ENCODE measurements at regions not wholly inside any gene's neighbourhood (a gene's known extent, or its start where the extent isn't known, plus 50 kb on each side); places are given as distances from the start of the nearest gene placed in this dataset.

DNA sequence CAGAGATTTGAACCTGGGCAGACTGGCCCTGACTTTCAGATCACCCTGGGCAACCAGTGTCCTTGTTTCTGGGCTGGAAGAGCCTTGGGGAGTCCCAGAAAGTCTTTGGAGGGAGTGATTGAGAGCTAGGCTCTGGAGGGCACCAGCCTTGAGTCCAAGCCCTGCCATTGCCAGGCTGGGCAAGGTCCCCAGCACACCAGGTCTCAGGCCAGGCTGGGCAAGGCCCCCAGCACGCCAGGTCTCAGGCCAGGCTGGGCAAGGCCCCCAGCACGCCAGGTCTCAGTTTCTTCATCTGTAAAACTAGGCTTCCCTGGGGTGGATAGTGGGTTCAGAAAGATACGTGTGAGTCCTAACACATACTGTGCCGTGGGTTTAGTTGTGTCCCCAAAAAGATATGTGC lies 135.0 kb downstream of the IRF8 start:
- Histone ChIP-seq H3K9me3 (no peaks in the 10 kb centered on the region), H3K27me3 (peaks cover 0 to 3% of the 10 kb centered on the region in 2 donors), H3K36me3 (no peaks in the 10 kb centered on the region), H3K4me1 (no peaks in the 10 kb centered on the region), H3K4me3 (no peak overlapping the region), H3K27ac (no peak overlapping the region)
- ATAC-seq (no peak), DNase-seq (no peak)
- no peak for TF ChIP-seq POLR2A (IDR thresholded peaks at IDR 0.05)
- TF ChIP-seq, protein P1, sequence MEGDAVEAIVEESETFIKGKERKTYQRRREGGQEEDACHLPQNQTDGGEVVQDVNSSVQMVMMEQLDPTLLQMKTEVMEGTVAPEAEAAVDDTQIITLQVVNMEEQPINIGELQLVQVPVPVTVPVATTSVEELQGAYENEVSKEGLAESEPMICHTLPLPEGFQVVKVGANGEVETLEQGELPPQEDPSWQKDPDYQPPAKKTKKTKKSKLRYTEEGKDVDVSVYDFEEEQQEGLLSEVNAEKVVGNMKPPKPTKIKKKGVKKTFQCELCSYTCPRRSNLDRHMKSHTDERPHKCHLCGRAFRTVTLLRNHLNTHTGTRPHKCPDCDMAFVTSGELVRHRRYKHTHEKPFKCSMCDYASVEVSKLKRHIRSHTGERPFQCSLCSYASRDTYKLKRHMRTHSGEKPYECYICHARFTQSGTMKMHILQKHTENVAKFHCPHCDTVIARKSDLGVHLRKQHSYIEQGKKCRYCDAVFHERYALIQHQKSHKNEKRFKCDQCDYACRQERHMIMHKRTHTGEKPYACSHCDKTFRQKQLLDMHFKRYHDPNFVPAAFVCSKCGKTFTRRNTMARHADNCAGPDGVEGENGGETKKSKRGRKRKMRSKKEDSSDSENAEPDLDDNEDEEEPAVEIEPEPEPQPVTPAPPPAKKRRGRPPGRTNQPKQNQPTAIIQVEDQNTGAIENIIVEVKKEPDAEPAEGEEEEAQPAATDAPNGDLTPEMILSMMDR (IDR thresholded peaks at IDR 0.05), result no peak
- intact Hi-C loops (cut with DNase I), result no loop called here
- WGBS (ENCODE audit: insufficient coverage, low coverage, low lambda C conversion rate, missing lambda C conversion rate), result 68% methylated on average over 2 of the region's 4 CpGs

DNA sequence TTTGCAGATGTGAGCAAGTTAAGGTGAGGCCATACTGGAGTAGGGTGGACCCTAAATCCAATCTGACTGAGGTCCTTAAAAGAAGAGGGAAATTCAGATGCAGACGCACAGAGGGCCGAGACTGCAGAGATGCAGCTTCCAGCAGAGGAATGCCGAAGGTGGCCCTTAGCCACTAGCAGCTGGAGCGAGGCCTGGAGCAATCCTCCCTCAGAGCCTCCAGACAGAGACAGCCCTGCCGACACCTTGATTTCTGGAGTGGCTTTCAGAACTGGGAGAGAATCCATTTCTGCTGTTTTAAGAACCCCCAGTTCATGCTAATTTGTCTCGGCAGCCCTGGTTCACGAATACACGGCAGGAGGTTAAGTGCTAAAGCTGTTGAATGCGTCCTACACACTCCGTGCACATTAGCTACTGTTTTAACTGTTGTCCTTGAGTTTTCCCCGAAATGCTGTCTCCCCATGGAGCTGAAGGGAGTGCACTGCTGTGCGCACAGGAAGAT lies 135.5 kb downstream of the IRF8 start:
- no peaks in the 10 kb centered on the region for H3K9me3 ChIP-seq
- H3K36me3 ChIP-seq, result no peaks in the 10 kb centered on the region
- no peak for ATAC-seq
- WGBS (ENCODE audit: insufficient coverage, low coverage, low lambda C conversion rate, missing lambda C conversion rate), result 64% methylated on average over 3 of the region's 12 CpGs
- H3K27ac ChIP-seq, result no peak overlapping the region
- DNase-seq, result peak in 1 of 3 donors; percentile 43
- TF ChIP-seq POLR2A (IDR thresholded peaks at IDR 0.05), result no peak
- TF ChIP-seq, protein P1 (IDR thresholded peaks at IDR 0.05), result no peak
- no peaks in the 10 kb centered on the region for H3K27me3 ChIP-seq
- intact Hi-C loops (cut with DNase I), result no loop called here
- no peak overlapping the region for H3K4me3 ChIP-seq
- H3K4me1 ChIP-seq, result no peaks in the 10 kb centered on the region

DNA sequence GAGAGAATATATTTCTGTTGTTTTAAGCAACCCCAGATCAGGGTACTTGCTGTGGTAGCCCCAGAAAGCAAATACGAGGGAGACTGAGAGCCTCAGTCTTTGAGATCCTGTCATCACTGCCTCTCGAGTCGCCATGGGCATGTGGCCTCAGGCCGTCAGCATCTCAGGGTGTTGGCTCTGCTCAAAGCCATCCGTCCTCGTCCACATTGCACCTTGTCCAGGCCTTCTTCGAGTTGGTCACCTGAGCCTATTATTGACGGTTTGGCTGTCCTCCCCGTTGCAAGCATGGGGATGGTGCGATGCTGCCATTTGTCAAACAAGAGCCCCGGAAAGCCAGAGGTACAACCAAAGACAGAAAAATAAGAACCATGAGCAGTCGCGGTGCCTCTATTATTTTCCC lies 136.9 kb downstream of the IRF8 start:
- H3K9me3 ChIP-seq, result no peaks in the 10 kb centered on the region
- no CpG with 5 or more reads among the region's 13 CpGs for WGBS (ENCODE audit: insufficient coverage, low coverage, low lambda C conversion rate, missing lambda C conversion rate)
- intact Hi-C loops (cut with DNase I), result no loop called here
- H3K4me3 ChIP-seq, result no peak overlapping the region
- no peaks in the 10 kb centered on the region for H3K36me3 ChIP-seq
- H3K27ac ChIP-seq, result no peak overlapping the region
- H3K27me3 ChIP-seq, result no peaks in the 10 kb centered on the region
- no peak for DNase-seq
- no peaks in the 10 kb centered on the region for H3K4me1 ChIP-seq
- TF ChIP-seq POLR2A (IDR thresholded peaks at IDR 0.05), result no peak
- TF ChIP-seq, protein P1 (IDR thresholded peaks at IDR 0.05), result no peak
- ATAC-seq, result no peak

DNA sequence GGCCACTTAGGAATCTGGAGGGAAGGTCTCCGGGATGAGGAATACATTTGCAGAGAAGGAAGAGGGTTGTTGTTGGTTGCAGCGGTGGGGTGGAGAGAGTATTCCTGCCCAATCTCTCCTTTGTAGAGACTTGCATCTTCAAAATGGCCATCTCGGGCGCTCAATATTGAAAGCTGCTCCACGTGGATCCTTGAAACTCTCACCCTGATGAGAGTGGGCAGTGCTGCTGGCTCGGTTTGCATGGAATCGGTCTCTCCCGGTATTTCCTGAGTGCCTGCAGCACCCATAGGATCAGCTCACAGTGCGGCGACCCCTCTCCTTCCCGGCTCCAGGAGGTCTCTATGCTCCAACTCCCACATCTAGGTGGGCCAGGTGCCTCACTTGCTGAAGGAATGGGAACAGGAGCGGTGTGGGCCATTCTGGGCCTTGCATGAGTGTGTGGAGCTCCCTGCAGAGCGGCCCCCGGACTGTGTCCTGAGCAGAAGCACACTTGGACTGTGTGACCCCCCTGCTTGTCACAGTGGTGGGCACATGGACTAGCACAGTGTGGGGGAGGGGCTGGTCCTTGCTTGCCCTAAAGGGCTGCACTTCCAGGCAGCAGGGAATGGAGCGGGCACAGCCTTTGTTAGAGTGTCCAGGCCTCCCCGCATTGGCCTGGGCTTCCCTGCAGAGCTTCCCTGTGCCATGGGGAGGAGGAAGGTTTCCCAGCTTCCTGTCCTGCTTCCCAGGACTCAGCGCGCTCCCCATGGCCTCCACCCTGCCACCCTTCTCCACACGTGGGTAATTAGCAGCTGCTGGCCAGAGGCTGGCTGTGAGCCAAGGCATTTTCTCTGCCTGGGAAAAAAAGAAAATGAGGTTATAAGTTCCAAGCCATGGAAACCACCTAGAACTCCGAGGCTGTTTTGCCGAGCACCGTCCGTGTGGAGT lies 139.3 kb downstream of the IRF8 start:
- peak in 1 of 3 donors; percentile 48 for DNase-seq
- Histone ChIP-seq H3K27ac (no peak overlapping the region), H3K4me3 (no peak overlapping the region), H3K9me3 (no peaks in the 10 kb centered on the region), H3K36me3 (no peaks in the 10 kb centered on the region), H3K27me3 (no peaks in the 10 kb centered on the region), H3K4me1 (no peaks in the 10 kb centered on the region)
- WGBS (ENCODE audit: insufficient coverage, low coverage, low lambda C conversion rate, missing lambda C conversion rate), result 64% methylated on average over 5 of the region's 23 CpGs
- no peak for TF ChIP-seq POLR2A (IDR thresholded peaks at IDR 0.05)
- TF ChIP-seq, protein P1 (IDR thresholded peaks at IDR 0.05), result no peak
- intact Hi-C loops (cut with DNase I), result no loop called here
- ATAC-seq, result peak in 1 of 4 donors; percentile 24
